ENCODE measurements at regions not wholly inside any gene's neighbourhood (a gene's known extent, or its start where the extent isn't known, plus 50 kb on each side); places are given as distances from the start of the nearest gene placed in this dataset.

GRCh38 chrX:137483554-137483953 lies 82.4 kb upstream of the ZIC3 start:
- intact Hi-C loops (cut with DNase I) = no loop called here

GRCh38 chrX:137482136-137482535 lies 83.8 kb upstream of the ZIC3 start:
- intact Hi-C loops (cut with DNase I) = no loop called here
- no peak for DNase-seq (ENCODE audit: low spot score)

More at GRCh38 chrX:137483554-137483953, 82.4 kb upstream of the ZIC3 start:
- DNase-seq (ENCODE audit: low spot score) = no peak

- DNase-seq (ENCODE audit: low spot score) = no peak
- intact Hi-C loops (cut with DNase I) = no loop called here
These were observed 86.5 kb upstream of the ZIC3 start for GRCh38 chrX:137479386-137479785.

GRCh38 chrX:137441711-137442110 lies 124.2 kb upstream of the ZIC3 start:
- intact Hi-C loops (cut with DNase I) = no loop called here
- no peak for DNase-seq (ENCODE audit: low spot score)

GRCh38 chrX:137432609-137433008 lies 133.3 kb upstream of the ZIC3 start:
- no peak for DNase-seq (ENCODE audit: low spot score)
- intact Hi-C loops (cut with DNase I) = no loop called here

GRCh38 chrX:137431693-137432488 lies 134.0 kb upstream of the ZIC3 start:
- intact Hi-C loops (cut with DNase I) = no loop called here
- DNase-seq (ENCODE audit: low spot score) = no peak

GRCh38 chrX:137430984-137431475 lies 134.9 kb upstream of the ZIC3 start:
- no peak for DNase-seq (ENCODE audit: low spot score)
- intact Hi-C loops (cut with DNase I) = no loop called here

GRCh38 chrX:137430301-137430700 lies 135.6 kb upstream of the ZIC3 start:
- no peak for DNase-seq (ENCODE audit: low spot score)
- intact Hi-C loops (cut with DNase I) = no loop called here

GRCh38 chrX:137428766-137429591 lies 136.9 kb upstream of the ZIC3 start:
- no peak for DNase-seq (ENCODE audit: low spot score)
- intact Hi-C loops (cut with DNase I) = no loop called here

GRCh38 chrX:137428221-137428661 lies 137.7 kb upstream of the ZIC3 start:
- no peak for DNase-seq (ENCODE audit: low spot score)
- intact Hi-C loops (cut with DNase I) = no loop called here

GRCh38 chrX:137427816-137428215 lies 138.1 kb upstream of the ZIC3 start:
- DNase-seq (ENCODE audit: low spot score) = no peak
- intact Hi-C loops (cut with DNase I) = no loop called here

GRCh38 chrX:137427426-137427778 lies 138.5 kb upstream of the ZIC3 start:
- no peak for DNase-seq (ENCODE audit: low spot score)
- intact Hi-C loops (cut with DNase I) = no loop called here

GRCh38 chrX:137426695-137427425 lies 139.1 kb upstream of the ZIC3 start:
- no peak for DNase-seq (ENCODE audit: low spot score)
- intact Hi-C loops (cut with DNase I) = no loop called here

- intact Hi-C loops (cut with DNase I) = no loop called here
- DNase-seq (ENCODE audit: low spot score) = no peak
These were observed 139.9 kb upstream of the ZIC3 start for GRCh38 chrX:137425986-137426385.

GRCh38 chrX:137425273-137425902 lies 140.5 kb upstream of the ZIC3 start:
- no peak for DNase-seq (ENCODE audit: low spot score)
- intact Hi-C loops (cut with DNase I) = no loop called here

GRCh38 chrX:137424679-137425078 lies 141.2 kb upstream of the ZIC3 start:
- intact Hi-C loops (cut with DNase I) = no loop called here
- no peak for DNase-seq (ENCODE audit: low spot score)

GRCh38 chrX:137423241-137423640 lies 142.7 kb upstream of the ZIC3 start:
- no peak for DNase-seq (ENCODE audit: low spot score)
- intact Hi-C loops (cut with DNase I) = no loop called here

- no peak for DNase-seq (ENCODE audit: low spot score)
- intact Hi-C loops (cut with DNase I) = no loop called here
These were observed 147.8 kb upstream of the ZIC3 start for GRCh38 chrX:137418086-137418485.

GRCh38 chrX:137413190-137413589 lies 152.7 kb upstream of the ZIC3 start:
- intact Hi-C loops (cut with DNase I) = no loop called here
- no peak for DNase-seq (ENCODE audit: low spot score)

Data from posterior vena cava (tissue), 2 donors.